ENCODE measurements at regions not wholly inside any gene's neighbourhood (a gene's known extent, or its start where the extent isn't known, plus 50 kb on each side); places are given as distances from the start of the nearest gene placed in this dataset.

DNA sequence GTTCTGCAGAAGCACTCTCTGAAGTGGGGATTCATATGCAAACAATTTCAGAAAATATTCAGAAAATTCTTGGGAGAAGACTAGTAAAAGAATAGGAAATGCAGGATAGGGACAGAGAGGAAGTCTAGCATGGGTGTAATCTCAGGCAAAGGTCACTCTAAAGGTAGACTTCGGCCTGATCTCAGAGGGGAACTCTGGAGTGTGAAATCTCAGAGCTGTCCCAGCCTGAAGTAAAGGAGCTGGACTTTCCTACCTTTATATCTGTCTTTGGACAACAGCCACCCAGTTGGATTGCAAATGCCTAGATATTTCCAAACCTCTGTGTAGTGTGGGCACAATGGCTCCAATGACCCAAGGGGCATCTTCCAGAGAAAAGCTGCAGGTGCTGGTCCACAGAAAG is 379.8 kb downstream of the GPATCH2 start:
- no peak for TF ChIP-seq CTCF (IDR thresholded peaks at IDR 0.05; ENCODE audit: low read depth, low read length, poor library complexity, severe bottlenecking)
- no peak for TF ChIP-seq EZH2phosphoT487 (IDR thresholded peaks at IDR 0.05; ENCODE audit: borderline replicate concordance, low read length)

Measured in DOHH2 (cell line).